ENCODE measurements at regions not wholly inside any gene's neighbourhood (a gene's known extent, or its start where the extent isn't known, plus 50 kb on each side); places are given as distances from the start of the nearest gene placed in this dataset.

DNA sequence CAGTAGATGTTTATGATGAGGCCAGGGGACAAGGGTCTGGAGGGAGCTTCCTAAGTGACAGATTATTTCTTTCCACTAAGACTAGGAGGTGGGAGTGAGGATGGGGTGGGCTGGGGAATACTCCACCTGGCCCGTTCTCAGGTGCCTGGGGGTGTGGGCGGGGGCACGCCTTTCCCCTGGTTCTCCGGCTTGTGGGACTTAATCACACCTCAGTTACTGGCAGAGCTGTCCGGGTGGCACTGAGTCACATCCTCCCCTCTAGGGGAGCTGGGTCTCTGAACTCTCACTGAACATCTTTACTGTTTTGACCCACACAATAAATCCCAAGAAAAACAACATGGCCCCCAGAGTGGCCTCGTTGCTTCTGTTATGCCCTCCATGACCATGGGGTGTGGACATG, 332.8 kb downstream of the MAF start:
- in situ Hi-C loops (cut with MboI; ENCODE audit: low pct_unique_long_range_greater_than_20kb, low sequenced_read_pairs, unreplicated experiment): no loop called here
- no peak for DNase-seq (ENCODE audit: low spot score)
- TF ChIP-seq, protein P1, sequence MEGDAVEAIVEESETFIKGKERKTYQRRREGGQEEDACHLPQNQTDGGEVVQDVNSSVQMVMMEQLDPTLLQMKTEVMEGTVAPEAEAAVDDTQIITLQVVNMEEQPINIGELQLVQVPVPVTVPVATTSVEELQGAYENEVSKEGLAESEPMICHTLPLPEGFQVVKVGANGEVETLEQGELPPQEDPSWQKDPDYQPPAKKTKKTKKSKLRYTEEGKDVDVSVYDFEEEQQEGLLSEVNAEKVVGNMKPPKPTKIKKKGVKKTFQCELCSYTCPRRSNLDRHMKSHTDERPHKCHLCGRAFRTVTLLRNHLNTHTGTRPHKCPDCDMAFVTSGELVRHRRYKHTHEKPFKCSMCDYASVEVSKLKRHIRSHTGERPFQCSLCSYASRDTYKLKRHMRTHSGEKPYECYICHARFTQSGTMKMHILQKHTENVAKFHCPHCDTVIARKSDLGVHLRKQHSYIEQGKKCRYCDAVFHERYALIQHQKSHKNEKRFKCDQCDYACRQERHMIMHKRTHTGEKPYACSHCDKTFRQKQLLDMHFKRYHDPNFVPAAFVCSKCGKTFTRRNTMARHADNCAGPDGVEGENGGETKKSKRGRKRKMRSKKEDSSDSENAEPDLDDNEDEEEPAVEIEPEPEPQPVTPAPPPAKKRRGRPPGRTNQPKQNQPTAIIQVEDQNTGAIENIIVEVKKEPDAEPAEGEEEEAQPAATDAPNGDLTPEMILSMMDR (IDR thresholded peaks at IDR 0.05; ENCODE audit: extremely low read depth, insufficient read depth, missing control alignments): no peak

DNA sequence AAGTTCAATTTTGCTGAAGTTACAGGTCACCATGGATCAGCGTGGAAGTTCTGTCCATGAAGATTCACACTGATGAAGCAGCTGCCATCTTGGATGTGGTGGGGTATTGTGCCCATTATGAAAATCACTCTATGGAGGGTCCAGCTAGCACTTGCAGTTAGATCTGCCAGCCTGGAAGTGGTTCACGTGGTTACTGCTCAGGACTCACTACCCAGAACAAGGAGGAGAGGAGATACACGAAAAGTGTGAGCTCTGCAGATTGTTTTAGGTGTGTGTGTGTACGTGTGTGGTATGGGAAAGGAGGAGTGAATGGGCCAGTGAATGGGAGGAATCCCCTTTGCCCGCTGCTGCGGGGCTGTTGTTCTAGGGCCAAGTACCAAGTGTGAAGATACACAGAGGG, 333.4 kb downstream of the MAF start:
- no peak for DNase-seq (ENCODE audit: low spot score)
- in situ Hi-C loops (cut with MboI; ENCODE audit: low pct_unique_long_range_greater_than_20kb, low sequenced_read_pairs, unreplicated experiment): no loop called here
- TF ChIP-seq, protein P1 (IDR thresholded peaks at IDR 0.05; ENCODE audit: extremely low read depth, insufficient read depth, missing control alignments): no peak

DNA sequence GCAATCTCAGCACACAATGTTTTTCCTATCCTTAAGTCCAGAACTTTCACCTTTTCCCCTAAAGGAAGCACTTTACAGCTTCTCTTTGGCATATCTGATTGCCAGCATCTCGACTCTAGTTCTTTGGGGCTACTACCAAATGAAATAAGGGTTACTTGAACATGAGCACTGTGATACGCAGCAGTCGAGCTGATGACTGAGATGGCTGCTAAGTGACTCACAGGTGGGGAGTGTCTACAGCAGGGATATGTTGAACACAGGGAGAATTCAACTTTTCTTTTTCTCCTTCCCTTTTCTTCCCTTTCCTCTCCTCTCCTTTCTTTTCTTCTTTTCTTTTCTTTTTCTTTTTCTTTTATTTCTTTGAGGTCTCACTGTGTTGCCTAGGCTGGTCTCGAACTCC, 334.8 kb downstream of the MAF start:
- in situ Hi-C loops (cut with MboI; ENCODE audit: low pct_unique_long_range_greater_than_20kb, low sequenced_read_pairs, unreplicated experiment): no loop called here
- DNase-seq (ENCODE audit: low spot score): no peak
- TF ChIP-seq, protein P1 (IDR thresholded peaks at IDR 0.05; ENCODE audit: extremely low read depth, insufficient read depth, missing control alignments): no peak

- TF ChIP-seq, protein P1 (IDR thresholded peaks at IDR 0.05; ENCODE audit: extremely low read depth, insufficient read depth, missing control alignments): no peak
- no peak for DNase-seq (ENCODE audit: low spot score)
- in situ Hi-C loops (cut with MboI; ENCODE audit: low pct_unique_long_range_greater_than_20kb, low sequenced_read_pairs, unreplicated experiment): no loop called here
Observed at GRCh38 chr16:79265196-79265595, 335.3 kb downstream of the MAF start.

DNA sequence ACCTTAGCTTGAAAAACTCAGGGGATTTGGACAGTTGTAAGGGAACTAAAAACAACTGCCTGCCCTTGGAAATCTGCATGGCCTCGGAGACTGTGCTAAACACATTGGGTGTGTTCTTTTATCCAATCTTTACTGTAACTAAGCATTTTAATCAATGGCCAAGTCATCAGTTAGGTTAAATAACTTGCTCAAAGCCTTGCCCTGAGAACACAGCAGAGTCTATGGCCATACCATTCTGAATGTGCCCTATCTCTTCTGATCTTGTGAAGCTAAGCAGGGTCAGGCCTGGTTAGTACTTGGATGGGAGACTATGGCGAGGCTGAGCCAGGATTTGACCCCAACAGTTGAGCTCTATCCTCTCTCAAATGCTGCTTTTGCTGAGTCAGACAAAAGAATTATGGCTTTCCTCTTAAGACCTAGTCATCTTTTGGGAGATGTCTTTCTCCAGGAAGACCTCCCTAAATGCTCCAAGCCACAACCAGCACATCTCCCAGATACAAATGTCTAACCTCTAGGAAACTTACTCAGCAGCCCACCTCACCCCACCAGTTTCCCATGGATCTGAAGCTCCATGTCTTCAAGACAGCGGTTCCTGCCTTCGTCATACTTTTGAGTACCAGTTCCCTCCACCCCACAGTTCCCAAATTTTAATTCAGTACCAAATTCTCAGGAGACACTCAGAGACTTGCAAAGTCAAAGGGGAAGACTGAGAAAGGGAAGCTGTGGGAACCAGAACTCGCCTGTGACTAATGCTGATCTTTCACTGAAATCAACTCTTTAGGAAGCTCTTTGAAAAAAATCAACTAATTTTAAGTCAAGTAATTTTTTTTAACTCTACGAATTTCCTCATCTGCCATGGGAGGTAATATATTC, 336.1 kb downstream of the MAF start:
- TF ChIP-seq, protein P1 (IDR thresholded peaks at IDR 0.05; ENCODE audit: extremely low read depth, insufficient read depth, missing control alignments): no peak
- no peak for DNase-seq (ENCODE audit: low spot score)
- in situ Hi-C loops (cut with MboI; ENCODE audit: low pct_unique_long_range_greater_than_20kb, low sequenced_read_pairs, unreplicated experiment): no loop called here

DNA sequence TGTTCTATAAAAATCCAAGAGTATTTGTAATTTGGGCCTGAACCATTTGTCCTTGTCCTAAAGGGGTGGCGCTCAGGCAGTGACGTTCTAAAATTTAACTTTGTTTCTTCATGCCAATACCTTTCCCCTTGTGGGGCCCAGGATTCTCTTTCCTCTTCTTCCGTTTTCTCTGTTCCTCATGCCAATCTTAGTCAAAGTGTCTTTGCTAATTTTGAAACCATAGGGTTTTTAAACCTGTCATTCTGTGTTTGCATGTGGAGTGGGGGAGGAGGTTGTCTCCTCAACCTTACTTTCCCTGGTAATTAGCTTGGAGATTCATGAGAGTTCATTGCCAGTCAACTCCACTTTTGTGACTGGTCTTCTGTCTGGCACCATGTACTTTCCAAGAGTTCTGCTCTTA, 337.1 kb downstream of the MAF start:
- TF ChIP-seq, protein P1 (IDR thresholded peaks at IDR 0.05; ENCODE audit: extremely low read depth, insufficient read depth, missing control alignments): no peak
- no peak for DNase-seq (ENCODE audit: low spot score)
- in situ Hi-C loops (cut with MboI; ENCODE audit: low pct_unique_long_range_greater_than_20kb, low sequenced_read_pairs, unreplicated experiment): no loop called here

Measured in GM13977 (cell line).